ENCODE measurements at regions not wholly inside any gene's neighbourhood (a gene's known extent, or its start where the extent isn't known, plus 50 kb on each side); places are given as distances from the start of the nearest gene placed in this dataset.

GRCh38 chr14:54213536-54213935, 183.3 kb upstream of the CDKN3 start:
- in situ Hi-C loops (cut with HindIII; ENCODE audit: low pct_unique_long_range_greater_than_20kb, low sequenced_read_pairs), result no loop called here
- TF ChIP-seq JUND (IDR thresholded peaks at IDR 0.05; ENCODE audit: low read depth), result no peak
- no peak for DNase-seq (ENCODE audit: low read depth in 1 of 2, low spot score in 1 of 2)

- in situ Hi-C loops (cut with HindIII; ENCODE audit: low pct_unique_long_range_greater_than_20kb, low sequenced_read_pairs), result no loop called here
- DNase-seq (ENCODE audit: low read depth in 1 of 2, low spot score in 1 of 2), result no peak
- no peak for TF ChIP-seq JUND (IDR thresholded peaks at IDR 0.05; ENCODE audit: low read depth)
Observed at GRCh38 chr14:54216827-54217226, 180.0 kb upstream of the CDKN3 start.

- TF ChIP-seq JUND (IDR thresholded peaks at IDR 0.05; ENCODE audit: low read depth), result no peak
- in situ Hi-C loops (cut with HindIII; ENCODE audit: low pct_unique_long_range_greater_than_20kb, low sequenced_read_pairs), result no loop called here
- no peak for DNase-seq (ENCODE audit: low read depth in 1 of 2, low spot score in 1 of 2)
Observed at GRCh38 chr14:54219261-54220070, 177.3 kb upstream of the CDKN3 start.

- in situ Hi-C loops (cut with HindIII; ENCODE audit: low pct_unique_long_range_greater_than_20kb, low sequenced_read_pairs), result no loop called here
- no peak for DNase-seq (ENCODE audit: low read depth in 1 of 2, low spot score in 1 of 2)
- no peak for TF ChIP-seq JUND (IDR thresholded peaks at IDR 0.05; ENCODE audit: low read depth)
Observed at GRCh38 chr14:54220071-54220703, 176.6 kb upstream of the CDKN3 start.

GRCh38 chr14:54220704-54221431, 175.9 kb upstream of the CDKN3 start:
- DNase-seq (ENCODE audit: low read depth in 1 of 2, low spot score in 1 of 2), result no peak
- in situ Hi-C loops (cut with HindIII; ENCODE audit: low pct_unique_long_range_greater_than_20kb, low sequenced_read_pairs), result no loop called here
- TF ChIP-seq JUND (IDR thresholded peaks at IDR 0.05; ENCODE audit: low read depth), result no peak

- TF ChIP-seq JUND (IDR thresholded peaks at IDR 0.05; ENCODE audit: low read depth), result no peak
- in situ Hi-C loops (cut with HindIII; ENCODE audit: low pct_unique_long_range_greater_than_20kb, low sequenced_read_pairs), result no loop called here
- no peak for DNase-seq (ENCODE audit: low read depth in 1 of 2, low spot score in 1 of 2)
Observed at GRCh38 chr14:54221432-54221803, 175.4 kb upstream of the CDKN3 start.

GRCh38 chr14:54221971-54222370, 174.8 kb upstream of the CDKN3 start:
- TF ChIP-seq JUND (IDR thresholded peaks at IDR 0.05; ENCODE audit: low read depth), result no peak
- in situ Hi-C loops (cut with HindIII; ENCODE audit: low pct_unique_long_range_greater_than_20kb, low sequenced_read_pairs), result no loop called here
- DNase-seq (ENCODE audit: low read depth in 1 of 2, low spot score in 1 of 2), result no peak

GRCh38 chr14:54223831-54224402, 172.9 kb upstream of the CDKN3 start:
- TF ChIP-seq JUND (IDR thresholded peaks at IDR 0.05; ENCODE audit: low read depth), result no peak
- no peak for DNase-seq (ENCODE audit: low read depth in 1 of 2, low spot score in 1 of 2)
- in situ Hi-C loops (cut with HindIII; ENCODE audit: low pct_unique_long_range_greater_than_20kb, low sequenced_read_pairs), result no loop called here

- in situ Hi-C loops (cut with HindIII; ENCODE audit: low pct_unique_long_range_greater_than_20kb, low sequenced_read_pairs), result no loop called here
- no peak for DNase-seq (ENCODE audit: low read depth in 1 of 2, low spot score in 1 of 2)
- TF ChIP-seq JUND (IDR thresholded peaks at IDR 0.05; ENCODE audit: low read depth), result no peak
Observed at GRCh38 chr14:54225457-54226060, 171.2 kb upstream of the CDKN3 start.

GRCh38 chr14:54226103-54226502, 170.7 kb upstream of the CDKN3 start:
- in situ Hi-C loops (cut with HindIII; ENCODE audit: low pct_unique_long_range_greater_than_20kb, low sequenced_read_pairs), result no loop called here
- no peak for DNase-seq (ENCODE audit: low read depth in 1 of 2, low spot score in 1 of 2)
- no peak for TF ChIP-seq JUND (IDR thresholded peaks at IDR 0.05; ENCODE audit: low read depth)

- no peak for TF ChIP-seq JUND (IDR thresholded peaks at IDR 0.05; ENCODE audit: low read depth)
- in situ Hi-C loops (cut with HindIII; ENCODE audit: low pct_unique_long_range_greater_than_20kb, low sequenced_read_pairs), result no loop called here
- no peak for DNase-seq (ENCODE audit: low read depth in 1 of 2, low spot score in 1 of 2)
Observed at GRCh38 chr14:54226558-54226957, 170.2 kb upstream of the CDKN3 start.

GRCh38 chr14:54229136-54229535, 167.7 kb upstream of the CDKN3 start:
- TF ChIP-seq JUND (IDR thresholded peaks at IDR 0.05; ENCODE audit: low read depth), result no peak
- in situ Hi-C loops (cut with HindIII; ENCODE audit: low pct_unique_long_range_greater_than_20kb, low sequenced_read_pairs), result no loop called here
- DNase-seq (ENCODE audit: low read depth in 1 of 2, low spot score in 1 of 2), result no peak

All from T47D (cell line).